Astrocyte of the cerebellum (primary cell): ENCODE measurements at regions not wholly inside any gene's neighbourhood (a gene's known extent, or its start where the extent isn't known, plus 50 kb on each side); places are given as distances from the start of the nearest gene placed in this dataset.

Experiments
- DNase-seq: peaks from one replicate; pipeline ENCODE4 v3.0.0-alpha.2; 2011; ENCODE audit warnings: low read depth
- H3K4me3 ChIP-seq: 2 replicates; pipeline ENCODE4 v1.5.1; 2011; ENCODE audit warnings: mild to moderate bottlenecking, low read depth, low read length, moderate library complexity
- CTCF ChIP-seq: IDR thresholded peaks from 2 replicates; pipeline ENCODE4 v1.5.1; 2012; ENCODE audit warnings: low read length, low read depth, moderate library complexity, mild to moderate bottlenecking; ENCODE audit errors: missing control alignments
- in situ Hi-C: cut with HindIII; loops from 2 replicates; pipeline ENCODE4 v1.10.0; 2017; ENCODE audit warnings: low sequenced_read_pairs

DNA sequence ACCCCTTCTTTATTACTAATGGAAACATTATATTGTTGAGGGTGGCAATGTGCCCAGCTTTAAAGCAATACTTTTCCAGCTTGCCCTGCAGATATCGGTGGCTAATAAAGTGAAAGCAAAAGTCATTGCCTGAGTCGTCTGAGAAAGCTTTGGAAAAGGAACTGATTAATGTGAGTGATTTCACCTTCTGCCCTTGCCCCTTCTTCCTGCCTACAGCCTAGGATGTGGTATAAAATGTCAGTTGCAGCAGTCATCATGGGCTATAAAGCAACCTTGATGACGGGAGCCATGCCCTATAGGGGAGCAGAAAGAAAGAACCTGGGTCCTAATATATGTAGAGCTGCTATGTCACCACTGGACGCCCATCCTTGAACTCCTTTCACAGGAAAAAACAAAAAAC lies 132.4 kb upstream of the USP9X start:
- no peak for TF ChIP-seq CTCF
- no peak for DNase-seq
- in situ Hi-C loops: no loop called here
- H3K4me3 ChIP-seq: no peak overlapping the region

- in situ Hi-C loops: no loop called here
- no peak overlapping the region for H3K4me3 ChIP-seq
- DNase-seq: no peak
- TF ChIP-seq CTCF: no peak
These were observed 131.9 kb upstream of the USP9X start for GRCh38 chrX:40953369-40953768.

- TF ChIP-seq CTCF: no peak
- H3K4me3 ChIP-seq: no peak overlapping the region
- no peak for DNase-seq
- in situ Hi-C loops: no loop called here
These were observed 125.2 kb upstream of the USP9X start for GRCh38 chrX:40960041-40960440.

DNA sequence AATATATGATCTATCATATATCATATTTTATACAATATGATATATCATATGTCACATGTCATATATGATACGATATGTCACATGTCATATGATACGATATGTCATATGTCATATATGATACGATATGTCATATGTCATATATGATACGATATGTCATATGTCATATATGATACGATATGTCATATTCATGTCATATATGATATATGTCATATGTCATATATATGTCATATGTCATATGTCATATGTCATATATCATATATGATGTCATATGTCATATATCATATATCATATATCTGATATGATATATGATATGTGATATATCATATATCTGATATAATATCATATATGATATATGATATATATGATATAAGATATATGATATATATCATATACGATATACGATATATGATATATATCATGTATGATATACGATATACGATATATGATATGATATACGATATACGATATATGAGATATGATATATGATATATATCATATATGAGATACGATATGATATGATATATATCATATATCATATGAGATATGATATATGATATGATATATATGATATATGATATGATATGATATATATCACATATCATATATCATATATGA lies 122.3 kb upstream of the USP9X start:
- no peak for TF ChIP-seq CTCF
- in situ Hi-C loops: no loop called here
- no peak for DNase-seq
- H3K4me3 ChIP-seq: no peak overlapping the region

DNA sequence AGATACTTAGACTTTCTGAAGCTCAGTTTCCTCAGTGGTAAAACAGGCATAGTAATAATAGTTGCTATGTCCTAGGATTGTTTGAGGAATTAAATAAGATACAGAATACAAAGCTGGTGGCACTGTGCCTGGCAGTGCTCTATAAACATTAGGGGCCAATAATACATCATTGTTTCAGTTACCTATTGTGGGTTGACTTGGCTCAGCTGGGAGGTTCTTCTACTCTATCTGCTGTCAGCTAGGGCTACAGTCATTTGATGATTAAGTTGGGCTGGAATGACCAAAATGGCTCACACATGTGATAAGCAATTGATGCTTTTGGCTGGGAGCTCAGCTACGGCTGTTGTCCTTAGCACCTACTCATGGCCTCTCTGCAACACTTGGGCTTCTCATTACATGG lies 121.2 kb upstream of the USP9X start:
- no peak overlapping the region for H3K4me3 ChIP-seq
- no peak for TF ChIP-seq CTCF
- DNase-seq: no peak
- in situ Hi-C loops: no loop called here

DNA sequence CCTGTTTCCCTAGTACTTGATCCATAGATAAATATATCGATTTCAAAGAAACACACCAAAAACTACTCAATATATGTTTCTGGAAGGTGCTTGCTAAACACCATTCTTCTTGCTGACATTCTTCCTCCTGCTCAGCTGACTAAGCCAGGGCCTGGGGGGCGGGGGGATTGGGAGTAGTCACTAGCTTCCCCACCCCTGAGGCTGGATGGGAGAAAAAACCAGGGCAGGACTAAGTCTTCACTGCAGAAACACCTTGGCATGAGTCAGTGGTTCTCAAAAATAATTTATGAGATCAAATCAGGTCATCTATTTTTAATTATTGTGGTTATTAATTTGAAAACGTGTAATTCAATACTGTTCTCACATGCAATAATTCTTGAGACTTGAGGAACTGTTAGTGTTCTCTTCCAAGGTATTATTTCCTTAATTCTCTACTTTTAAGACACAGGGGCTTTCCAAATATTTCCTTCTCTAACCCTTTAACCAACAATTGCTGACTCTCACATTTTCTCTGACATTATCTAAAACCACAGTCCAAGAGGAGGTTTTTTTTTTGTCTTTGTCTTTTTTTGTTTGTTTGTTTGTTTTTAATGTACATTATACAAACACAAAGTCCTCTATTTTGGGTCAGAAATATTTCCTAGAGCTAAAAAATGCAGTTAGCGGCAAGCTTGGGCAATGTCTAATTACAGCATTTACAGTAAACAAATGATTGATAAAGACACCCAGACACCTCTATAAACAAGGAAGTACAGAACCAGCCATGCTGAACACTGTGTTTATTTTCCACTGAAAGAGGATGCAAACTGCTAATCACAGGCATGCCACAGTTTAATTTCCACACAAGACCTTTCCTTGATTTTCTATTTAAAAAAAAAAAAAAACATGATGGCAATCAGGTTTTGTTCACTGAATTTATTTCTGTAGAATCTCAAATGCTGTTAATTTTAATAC lies 120.3 kb upstream of the USP9X start:
- no peak for TF ChIP-seq CTCF
- no peak for DNase-seq
- in situ Hi-C loops: no loop called here
- H3K4me3 ChIP-seq: no peak overlapping the region
